GM13977 (cell line): ENCODE measurements at regions not wholly inside any gene's neighbourhood (a gene's known extent, or its start where the extent isn't known, plus 50 kb on each side); places are given as distances from the start of the nearest gene placed in this dataset.

Experiments used
- DNase-seq: peaks from one replicate; pipeline ENCODE4 v3.0.0; 2012; ENCODE audit warnings: low spot score
- CTCF ChIP-seq: IDR thresholded peaks from 2 replicates; pipeline ENCODE4 v1.5.1; 2012; ENCODE audit warnings: mild to moderate bottlenecking, control low read depth; ENCODE audit not compliant: insufficient read depth; ENCODE audit errors: extremely low read depth, missing control alignments
- in situ Hi-C: fragments of 300-500 bp; cut with MboI; formaldehyde crosslinking; loops from one replicate; pipeline ENCODE4 v1.12.0; 2022; ENCODE audit warnings: low sequenced_read_pairs, low pct_unique_long_range_greater_than_20kb, mixed read lengths, inconsistent platforms; ENCODE audit not compliant: unreplicated experiment

DNA sequence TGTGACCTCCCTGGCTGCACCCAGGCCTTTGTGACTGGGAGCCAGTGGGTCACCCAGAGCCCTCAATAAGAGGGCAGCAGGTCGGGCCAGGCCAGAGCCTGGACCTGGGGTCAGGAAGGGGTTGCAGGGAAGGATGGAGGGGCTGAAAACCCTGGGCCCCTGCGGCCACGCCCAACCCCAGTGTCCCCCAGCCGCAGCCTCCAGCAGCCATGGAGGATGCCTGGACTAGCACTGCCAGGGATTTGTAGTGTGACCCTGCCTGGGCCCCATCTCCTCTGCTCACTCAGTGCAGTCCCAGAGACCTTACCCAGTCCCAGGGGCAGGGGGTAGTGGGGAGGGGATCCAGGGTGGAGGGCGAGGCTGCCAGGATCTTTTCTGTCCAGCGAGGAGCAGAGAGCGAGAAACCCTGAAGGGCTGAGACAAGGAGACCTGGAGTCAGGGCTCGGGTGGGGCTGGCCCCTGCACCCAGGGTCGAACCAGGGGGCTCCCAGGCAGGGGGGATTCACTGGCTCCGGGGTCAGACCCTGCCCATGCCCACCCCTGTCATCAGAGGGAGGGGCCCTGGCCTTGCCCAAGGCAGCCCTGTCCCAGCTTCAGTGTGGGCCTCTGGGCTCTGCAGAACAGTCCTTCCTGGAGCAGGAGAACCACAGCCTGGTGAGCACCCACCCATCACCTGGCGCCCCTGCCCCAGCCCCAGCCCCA, 187.5 kb downstream of the IGLL1 start:
- in situ Hi-C loops, result loop anchor here (25.0 kb wide), 1 partner anchor 205 kb away; the partner anchor contains the start of gene BCR

GRCh38 chr22:23391022-23391421, 189.1 kb downstream of the IGLL1 start:
- no peak for TF ChIP-seq CTCF
- in situ Hi-C loops, result loop anchor here (25.0 kb wide), 1 partner anchor 204 kb away; the partner anchor contains the start of gene BCR
- no peak for DNase-seq

More for the DNA sequence above, 187.5 kb downstream of the IGLL1 start:
- DNase-seq, result no peak
- no peak for TF ChIP-seq CTCF

GRCh38 chr22:23389271-23390071, 190.6 kb downstream of the IGLL1 start:
- no peak for TF ChIP-seq CTCF
- no peak for DNase-seq
- in situ Hi-C loops, result loop anchor here (25.0 kb wide), 1 partner anchor 202 kb away; the partner anchor contains the start of gene BCR

DNA sequence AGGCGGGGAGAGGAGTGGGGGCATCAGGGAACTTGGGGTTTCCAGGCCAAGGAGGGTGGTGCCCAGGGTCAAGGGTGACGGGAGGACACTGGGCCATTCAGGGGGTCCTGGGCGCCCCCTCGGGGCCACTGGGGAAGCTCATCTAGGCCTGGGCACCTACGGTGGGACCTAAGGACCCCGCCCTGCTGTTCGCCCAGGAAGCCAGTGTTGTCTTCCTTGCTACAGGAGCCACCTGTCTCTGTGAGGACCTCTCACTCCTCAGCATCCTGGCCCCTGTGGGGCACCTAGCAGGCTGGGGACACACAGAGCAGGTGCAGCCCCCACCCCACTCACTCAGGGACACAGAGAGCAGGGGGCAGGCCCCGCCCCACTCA, 191.6 kb downstream of the IGLL1 start:
- TF ChIP-seq CTCF, result no peak
- in situ Hi-C loops, result loop anchor here (25.0 kb wide), 1 partner anchor 201 kb away; the partner anchor contains the start of gene BCR
- DNase-seq, result no peak

DNA sequence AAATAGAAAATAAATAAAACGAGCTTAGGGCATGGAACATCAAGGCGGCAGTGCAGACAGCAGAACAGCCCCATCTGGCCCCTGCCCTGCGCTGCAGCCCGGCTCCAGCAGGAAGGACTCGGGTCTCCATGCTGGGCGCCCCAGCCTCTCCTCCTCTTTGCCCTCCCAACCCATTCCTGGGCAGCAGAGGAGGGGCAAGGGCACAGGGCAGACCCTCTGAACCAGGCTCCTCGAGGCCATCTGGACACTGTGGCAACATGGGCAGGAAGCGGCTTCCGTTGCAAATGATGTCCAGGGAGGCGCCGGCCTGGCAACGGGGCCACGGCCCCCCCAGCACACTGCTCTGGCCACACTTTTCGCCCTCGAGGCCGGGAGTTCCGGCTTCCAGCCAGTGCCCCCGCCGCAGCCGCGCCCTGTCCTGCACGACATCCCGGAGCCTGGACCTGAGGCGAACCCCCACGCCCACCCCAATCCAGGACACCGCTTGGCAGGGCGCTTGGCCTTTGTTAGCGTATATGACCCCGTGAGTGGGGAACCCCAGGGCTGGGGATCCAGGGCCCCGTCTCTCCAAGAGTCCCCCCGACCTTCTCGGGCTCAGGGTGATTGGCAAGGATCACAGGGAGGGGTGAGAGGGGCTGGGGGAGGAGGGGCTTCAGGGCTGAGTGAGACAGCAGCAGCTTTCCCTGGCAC, 192.1 kb downstream of the IGLL1 start:
- DNase-seq, result no peak
- in situ Hi-C loops, result loop anchor here (25.0 kb wide), 1 partner anchor 201 kb away; the partner anchor contains the start of gene BCR
- no peak for TF ChIP-seq CTCF

DNA sequence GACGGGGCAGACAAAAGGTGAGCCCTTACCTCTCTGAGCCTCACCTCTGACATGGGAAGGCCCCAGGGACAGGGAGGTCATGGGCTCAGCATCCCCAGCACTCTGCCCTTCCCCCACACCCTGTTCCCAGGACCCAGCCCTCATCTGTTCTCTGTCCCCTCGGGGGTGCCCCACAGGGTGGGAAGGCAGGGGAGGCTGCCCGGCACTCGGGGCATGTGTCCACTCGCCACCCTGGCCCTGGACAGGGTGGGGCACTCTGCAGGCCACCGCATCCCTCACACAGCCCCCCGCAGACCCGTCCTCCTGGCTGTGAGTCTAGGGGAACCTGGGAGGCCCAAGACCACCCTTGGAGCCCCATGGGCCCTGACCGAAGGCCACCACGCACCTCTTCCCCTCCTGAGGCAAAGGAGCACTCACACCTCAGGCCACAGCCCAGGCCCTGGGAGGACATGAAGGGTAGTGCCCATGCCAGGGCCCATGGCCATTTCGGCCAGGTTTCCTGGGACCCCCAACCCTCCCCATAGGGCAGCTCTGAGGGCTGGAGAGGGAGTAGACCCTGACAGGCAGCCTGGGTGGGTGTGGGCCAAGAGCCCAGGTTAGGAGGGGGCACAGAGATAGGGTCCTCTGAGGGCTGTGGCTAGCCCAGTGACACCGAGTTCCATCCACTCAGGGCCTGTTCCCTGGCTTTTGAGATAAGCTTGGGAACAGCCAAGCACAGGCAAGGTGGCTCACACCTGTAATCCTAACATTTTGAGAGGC, 193.1 kb downstream of the IGLL1 start:
- in situ Hi-C loops, result loop anchor here (25.0 kb wide), 1 partner anchor 200 kb away; the partner anchor contains the start of gene BCR
- TF ChIP-seq CTCF, result no peak
- DNase-seq, result no peak
